NCI-H82 (cell line): ENCODE measurements at regions not wholly inside any gene's neighbourhood (a gene's known extent, or its start where the extent isn't known, plus 50 kb on each side); places are given as distances from the start of the nearest gene placed in this dataset.
"Not testable (repeated sequence)": the region's sequence is repeated elsewhere in the genome, so short reads cannot be mapped to it uniquely, and the experiment has no call there.

Experiments
- DNase-seq: peaks from one replicate; lab custom pipeline; 2025; lab: John Stamatoyannopoulos, UW

DNA sequence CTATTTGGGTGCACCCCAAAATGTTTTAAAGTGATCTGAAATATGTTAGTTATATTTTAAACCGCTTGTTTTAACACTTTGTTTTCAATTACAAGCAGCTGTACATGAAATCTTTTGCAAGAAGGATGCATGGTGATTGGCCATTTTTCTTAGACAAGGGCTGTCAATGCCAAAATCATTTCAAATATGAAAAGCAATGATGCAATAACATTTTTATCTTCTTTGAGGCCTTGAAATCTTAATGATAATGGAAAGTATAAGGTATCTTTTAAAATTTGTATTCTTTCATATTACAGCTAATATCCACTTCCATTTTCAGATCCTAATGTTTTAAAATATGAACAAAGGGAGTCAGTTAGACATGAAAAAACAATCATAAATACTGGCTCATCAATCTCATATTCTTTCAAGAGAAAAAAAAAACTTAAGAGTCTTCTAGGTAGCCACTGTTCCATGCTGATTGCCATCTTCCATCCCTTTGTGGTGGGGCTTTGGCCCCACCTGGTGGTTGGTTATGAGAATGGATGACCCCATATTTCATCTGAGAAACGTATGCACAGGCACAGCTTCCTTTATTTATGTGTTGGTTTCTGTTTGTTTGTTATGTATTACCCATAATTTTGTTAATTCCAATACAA is 330.3 kb upstream of the MIR17HG start:
- peak; percentile 88 for DNase-seq

DNA sequence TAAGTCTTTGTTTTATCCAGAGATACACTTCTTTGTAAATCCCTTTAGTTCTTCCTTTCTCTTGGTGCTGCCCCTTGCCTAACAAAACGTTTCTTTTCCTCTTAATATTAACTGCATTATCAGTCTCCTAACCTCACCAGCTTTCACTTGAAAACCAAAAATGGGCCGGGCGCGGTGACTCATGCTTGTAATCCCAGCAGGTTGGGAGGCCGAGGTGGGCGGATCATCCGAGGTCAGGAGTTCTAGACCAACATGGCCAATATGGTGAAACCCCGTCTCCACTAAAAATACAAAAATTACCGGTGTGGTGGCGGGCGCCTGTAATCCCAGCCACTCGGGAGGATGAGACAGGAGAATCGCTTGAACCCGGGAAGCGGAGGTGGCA is 329.8 kb upstream of the MIR17HG start:
- DNase-seq = peak; percentile 70

- DNase-seq = no peak
Measured at GRCh38 chr13:91020461-91021034, 326.9 kb upstream of the MIR17HG start.

GRCh38 chr13:91024157-91024792 is 323.2 kb upstream of the MIR17HG start:
- DNase-seq = no peak

DNA sequence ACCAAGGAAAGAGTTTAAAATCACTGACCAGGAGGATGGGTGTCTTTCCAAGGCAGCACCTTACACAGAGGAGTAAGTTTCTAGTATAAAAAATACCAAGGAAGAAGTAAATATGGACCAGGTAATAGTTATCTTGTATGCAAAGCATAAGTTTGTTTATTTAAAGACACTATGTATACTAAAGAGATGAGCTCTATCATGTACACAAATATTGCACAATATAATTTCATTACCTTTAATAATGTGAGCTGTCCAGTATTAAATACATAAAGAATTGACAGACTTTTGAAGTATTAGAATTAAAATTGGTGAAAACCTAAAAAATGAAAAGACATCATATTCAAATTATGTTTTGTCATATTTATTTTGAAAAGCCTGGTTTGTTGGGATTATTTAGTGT is 322.0 kb upstream of the MIR17HG start:
- no peak for DNase-seq

DNA sequence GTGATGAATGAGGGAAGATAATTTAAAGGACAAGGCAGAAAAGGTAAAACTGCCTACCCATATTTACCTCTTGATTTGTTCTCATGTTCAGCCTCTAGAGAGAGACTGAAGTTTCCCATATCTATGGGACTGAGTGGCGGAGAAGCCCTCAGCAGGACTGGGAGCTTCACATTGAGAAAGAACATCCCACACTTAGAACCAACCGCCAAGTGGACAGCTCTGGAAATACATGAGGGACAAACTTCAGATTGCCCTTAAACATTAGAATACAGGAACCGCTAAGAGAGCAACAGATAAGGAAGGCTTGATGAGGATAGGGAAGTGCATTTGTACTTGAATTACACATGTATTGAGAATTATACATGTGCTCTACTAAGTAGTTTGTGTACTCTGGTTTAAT is 316.0 kb upstream of the MIR17HG start:
- peak; percentile 18 for DNase-seq

DNA sequence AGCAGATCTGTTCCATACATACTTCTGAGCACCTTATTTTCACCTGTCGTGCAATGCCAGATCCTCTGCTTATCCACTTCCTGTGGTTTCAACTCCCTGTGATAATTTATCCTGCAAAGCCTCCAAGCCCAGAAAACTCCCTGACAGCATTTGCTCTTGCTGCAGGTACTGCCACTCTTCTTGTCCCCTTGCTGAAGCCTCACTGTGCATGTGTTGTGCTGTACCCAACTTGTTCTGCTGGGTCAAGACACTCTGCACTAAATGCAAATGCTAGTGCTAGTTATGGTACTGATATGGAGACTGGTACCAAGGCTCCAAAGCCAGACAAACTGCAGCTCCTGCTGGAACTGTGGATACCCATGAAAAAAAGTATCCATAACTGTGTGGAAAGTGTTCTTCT is 315.4 kb upstream of the MIR17HG start:
- DNase-seq = no peak

GRCh38 chr13:91036886-91037285 is 310.6 kb upstream of the MIR17HG start:
- no peak for DNase-seq

- no peak for DNase-seq
Measured at GRCh38 chr13:91042870-91043269, 304.6 kb upstream of the MIR17HG start.

DNA sequence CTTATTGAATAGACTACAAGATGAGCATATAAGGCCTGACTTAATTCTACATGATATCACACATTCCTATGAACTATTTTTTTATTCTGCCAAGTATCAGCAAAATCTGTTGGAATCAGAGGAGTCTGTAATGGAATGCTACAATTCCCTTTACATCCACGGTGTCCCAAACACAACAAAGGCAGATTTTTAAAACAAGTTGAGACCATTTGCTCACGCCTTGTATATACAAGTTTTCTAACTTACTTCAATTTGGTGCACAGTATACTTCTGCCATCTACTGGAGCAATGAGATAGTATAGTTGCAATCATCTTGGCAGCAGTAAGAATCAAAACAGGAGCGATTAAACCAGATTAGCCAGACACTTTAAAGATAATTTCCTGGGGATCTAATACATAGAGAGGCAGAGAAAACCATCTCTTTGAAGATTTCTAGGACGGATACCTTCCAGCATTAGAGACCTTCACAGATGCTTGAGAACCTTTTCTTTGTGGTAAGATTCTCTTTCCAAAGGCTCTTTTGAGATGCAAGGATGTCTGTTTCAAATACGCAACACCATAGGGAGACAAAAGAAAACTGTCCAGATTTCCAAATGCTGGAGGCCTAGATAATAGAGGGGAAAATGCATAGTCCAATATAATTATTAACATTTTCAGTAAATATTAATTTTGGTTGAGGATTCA is 302.0 kb upstream of the MIR17HG start:
- DNase-seq = peak; percentile 86

- DNase-seq = peak; percentile 34
Measured at GRCh38 chr13:91046715-91047327, 300.7 kb upstream of the MIR17HG start.

DNA sequence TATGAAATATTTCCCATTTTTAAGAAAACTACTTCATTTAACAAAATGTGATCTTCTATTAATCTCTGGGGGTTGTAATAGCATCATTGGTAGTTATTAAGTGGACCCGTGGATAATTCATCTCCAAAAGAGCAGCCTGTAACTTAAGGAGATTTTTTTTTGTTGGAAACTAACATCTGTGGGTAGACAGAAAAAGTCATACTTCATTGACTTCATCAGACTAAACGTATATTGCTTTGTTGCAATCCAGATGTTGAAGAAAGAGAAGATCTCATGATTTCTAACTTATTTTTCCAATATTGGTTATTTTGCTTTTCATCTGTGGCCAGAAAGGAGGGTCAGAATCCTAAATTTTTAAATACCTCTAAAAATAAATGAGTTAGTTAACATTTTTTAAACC is 296.5 kb upstream of the MIR17HG start:
- no peak for DNase-seq

- no peak for DNase-seq
Measured at GRCh38 chr13:91052876-91053275, 294.6 kb upstream of the MIR17HG start.

DNA sequence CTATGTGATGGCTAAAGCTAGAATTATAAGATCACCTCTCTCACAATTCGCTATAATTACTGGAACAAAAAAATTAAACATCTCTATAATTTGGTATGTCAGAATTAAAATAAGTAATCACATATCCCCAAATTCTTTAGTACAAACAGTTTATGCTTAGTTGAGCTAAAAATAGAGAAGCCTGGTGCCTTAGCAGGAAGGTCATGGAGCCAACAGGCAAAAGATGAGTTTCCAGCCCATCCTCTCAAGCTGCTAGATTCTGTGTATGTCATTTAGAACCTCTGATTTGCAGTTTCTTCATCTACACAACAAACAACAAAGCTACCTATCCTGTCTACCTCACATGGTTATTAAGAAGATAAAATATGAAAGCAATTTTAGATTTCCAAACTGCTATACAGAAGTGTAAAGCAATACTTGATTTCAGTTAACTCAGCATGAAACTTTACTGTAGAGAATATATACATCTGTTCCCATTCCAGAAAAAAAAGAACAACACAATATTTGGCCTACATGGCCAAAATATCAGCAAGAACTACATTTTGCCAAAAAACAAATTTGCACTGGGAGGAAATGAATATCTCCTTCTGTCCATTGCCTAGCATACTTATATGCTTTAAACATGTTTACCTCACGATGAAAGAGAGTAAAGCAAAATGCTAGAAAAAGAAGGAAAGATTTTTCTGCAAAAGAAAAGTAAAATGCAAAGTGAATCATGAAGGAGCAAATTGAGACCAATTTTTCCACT is 294.0 kb upstream of the MIR17HG start:
- no peak for DNase-seq

DNA sequence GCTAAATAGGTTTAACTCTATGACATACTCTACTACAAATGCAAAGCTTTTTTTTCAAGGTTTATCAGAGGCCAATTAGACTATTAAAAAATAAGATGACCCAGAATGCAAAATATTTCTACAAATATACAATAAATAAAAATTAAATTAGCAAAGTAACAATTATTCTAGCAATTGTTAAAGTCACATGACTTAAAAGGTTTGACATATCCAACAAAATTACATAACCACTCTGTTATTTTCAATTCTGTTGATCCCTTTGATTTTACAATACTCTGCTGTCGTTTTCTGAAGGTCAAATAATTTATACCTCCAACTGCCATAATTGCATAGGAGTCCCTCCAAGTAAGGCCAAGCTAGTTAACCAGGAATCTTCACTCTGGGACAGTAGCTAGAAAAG is 292.6 kb upstream of the MIR17HG start:
- no peak for DNase-seq

DNA sequence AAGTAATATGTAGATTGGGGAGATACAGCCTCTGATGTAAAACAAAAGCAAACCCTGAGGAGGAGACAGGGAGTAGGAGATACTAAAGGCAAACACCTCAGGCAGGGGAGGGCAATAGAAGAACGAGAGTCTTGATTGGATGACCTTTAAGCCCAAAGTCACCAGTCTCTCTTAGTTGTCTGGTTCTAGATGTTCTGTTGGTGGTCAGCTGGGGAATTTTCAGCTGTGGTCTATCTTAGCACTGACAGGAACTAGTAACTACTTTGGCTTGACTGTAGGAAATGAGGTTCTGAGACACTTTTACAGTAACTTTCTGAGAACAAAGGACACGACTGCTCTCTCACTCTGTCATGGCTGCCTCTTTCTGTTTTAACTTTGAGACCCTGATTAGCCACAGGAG is 290.7 kb upstream of the MIR17HG start:
- no peak for DNase-seq

DNA sequence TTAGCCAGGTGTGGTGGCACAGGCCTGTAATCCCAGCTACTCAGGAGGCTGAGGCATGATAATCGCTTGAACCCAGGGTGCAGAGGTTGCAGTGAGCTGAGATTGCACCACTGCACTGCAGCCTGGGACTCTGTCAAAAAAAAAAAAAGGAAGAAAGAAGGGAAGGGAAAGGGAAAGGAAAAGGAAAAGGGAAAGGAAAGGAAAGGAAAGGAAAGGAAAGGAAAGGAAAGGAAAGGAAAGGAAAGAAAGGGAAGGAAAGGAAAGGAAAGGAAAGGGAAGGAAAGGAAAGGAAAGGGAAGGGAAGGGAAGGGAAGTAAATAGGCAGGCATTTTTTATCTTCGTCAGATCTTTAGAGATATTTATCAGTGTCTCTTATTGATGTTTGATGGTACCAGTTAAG is 290.0 kb upstream of the MIR17HG start:
- not testable (repeated sequence) for DNase-seq

- DNase-seq = no peak
Measured at GRCh38 chr13:91058066-91058465, 289.4 kb upstream of the MIR17HG start.

DNA sequence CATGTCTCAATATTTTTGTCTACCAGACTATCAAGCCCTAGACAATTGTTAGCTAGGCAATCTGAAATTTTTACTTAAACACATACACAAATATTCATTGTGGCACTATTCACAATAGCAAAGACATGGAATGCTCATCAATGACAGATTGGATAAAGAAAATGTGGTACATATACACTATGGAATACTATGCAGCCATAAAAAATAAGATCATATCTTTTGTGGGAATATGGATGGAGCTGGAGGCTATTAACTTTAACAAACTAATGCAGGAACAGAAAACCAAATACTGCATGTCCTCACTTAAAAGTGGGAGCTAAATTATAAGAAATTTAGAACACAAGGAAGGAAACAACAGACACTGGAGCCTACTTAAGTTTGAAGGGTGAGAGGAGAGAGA is 288.6 kb upstream of the MIR17HG start:
- no peak for DNase-seq

DNA sequence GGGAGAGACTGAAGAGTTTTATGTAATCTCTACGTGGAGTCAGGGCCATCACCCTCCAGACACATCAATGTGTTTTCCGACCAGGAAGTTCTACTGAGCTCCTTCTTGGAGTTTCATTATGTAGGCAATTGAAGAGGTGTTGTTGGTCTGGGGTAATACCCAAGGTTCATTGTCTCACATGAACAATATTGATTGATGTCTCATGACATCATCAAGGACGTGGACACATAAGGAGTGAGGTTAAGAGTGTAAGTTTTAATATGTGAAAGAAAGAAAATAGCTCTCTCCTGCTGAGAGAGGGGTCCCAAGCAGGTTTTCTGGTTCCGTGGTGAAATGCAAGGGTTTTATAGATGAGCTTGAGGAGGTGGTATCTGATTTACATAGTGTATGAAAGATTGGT is 280.7 kb upstream of the MIR17HG start:
- DNase-seq = no peak

GRCh38 chr13:91072486-91072885 is 275.0 kb upstream of the MIR17HG start:
- no peak for DNase-seq

DNA sequence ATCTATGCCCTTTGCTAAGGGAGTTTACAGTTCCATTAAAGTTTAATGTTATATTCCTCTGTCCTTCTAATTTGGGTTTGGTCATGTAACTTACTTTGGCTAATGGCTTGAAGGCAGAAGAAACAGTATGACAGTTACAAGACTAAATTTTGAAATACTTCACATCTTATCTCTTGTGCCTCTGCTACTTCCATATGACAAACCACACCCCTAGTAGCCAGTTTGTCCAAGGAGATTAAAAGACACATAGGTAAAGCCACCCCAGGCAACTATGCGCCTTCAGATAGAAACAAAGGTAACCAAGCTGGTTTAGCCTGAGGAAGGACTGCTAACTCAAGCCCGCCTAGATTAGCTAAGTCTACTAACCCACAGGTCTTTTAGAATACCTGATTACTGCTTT is 273.4 kb upstream of the MIR17HG start:
- no peak for DNase-seq
